Left kidney (tissue), 1 donor: ENCODE measurements at regions not wholly inside any gene's neighbourhood (a gene's known extent, or its start where the extent isn't known, plus 50 kb on each side); places are given as distances from the start of the nearest gene placed in this dataset.

ENCODE experiments used
- DNase-seq: peaks from one replicate; pipeline ENCODE4 v3.0.0-alpha.2; 2013

DNA sequence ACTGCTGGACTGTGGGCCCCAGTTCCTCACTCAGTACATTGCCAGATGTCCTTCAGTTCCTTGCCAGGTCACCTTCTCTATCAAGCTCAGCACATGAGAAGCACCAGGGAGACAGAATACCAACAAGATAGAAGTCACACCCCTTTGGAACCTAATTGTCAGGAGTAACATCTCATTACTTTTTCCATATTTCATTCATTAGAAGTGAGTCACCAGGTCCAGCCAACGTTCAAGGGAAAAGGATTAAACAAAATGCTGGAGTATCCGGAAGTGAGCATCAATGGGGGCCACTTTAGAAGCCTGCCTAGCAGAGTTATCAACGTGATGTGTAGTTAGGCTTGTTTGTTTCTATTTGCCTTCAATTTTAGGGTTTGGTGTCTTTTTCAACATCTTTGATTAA is 569.3 kb downstream of the MIAT start:
- DNase-seq, result no peak

- no peak for DNase-seq
Observed at GRCh38 chr22:27228771-27229170, 571.4 kb downstream of the MIAT start.

- DNase-seq, result no peak
Observed at GRCh38 chr22:27230189-27230588, 571.4 kb downstream of the MN1 start.

GRCh38 chr22:27231266-27231665 is 570.3 kb downstream of the MN1 start:
- no peak for DNase-seq

DNA sequence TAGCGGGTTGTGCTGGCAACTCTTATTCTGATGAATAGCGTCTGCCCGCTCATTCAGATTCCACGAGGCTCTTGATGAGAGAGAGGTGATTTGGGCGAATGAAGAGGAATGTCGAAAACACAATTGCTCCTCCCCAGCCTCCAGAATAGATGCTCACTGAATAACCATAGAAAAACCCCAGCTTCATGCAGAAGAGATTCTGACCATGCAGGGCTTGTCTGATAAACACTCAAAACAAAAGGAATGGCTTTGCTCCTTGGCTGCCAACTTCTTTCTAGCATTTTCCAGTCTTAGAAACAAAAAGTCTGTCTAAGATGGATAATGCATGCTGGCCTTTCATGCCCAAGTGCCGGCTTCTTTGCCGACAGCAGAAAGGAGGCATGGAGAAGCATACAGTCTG is 569.5 kb downstream of the MN1 start:
- DNase-seq, result no peak

- DNase-seq, result no peak
Observed at GRCh38 chr22:27237080-27237741, 564.3 kb downstream of the MN1 start.

GRCh38 chr22:27238935-27239510 is 562.5 kb downstream of the MN1 start:
- DNase-seq, result peak; percentile 62

DNA sequence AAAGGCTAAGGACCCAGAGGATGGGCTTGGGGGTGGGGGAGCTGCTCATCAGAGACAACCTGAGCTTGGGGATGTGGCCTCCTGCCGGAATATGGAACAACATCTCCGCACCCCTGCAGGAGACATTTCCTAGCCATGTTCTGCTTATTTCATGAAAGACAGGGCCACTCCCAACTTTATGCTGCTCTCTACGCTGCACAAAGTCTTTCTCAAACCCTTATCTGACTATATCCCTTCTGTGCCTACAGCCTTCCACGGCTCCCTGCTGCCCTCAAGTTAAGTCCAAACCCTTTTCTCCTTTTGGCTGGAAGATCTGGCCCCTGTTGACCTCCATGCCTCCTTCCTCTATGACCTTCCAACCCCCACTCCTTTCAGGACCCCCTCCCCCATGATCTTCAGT is 562.0 kb downstream of the MN1 start:
- DNase-seq, result no peak

GRCh38 chr22:27240298-27241075 is 561.1 kb downstream of the MN1 start:
- no peak for DNase-seq

GRCh38 chr22:27241430-27242321 is 559.9 kb downstream of the MN1 start:
- DNase-seq, result peak; percentile 50

GRCh38 chr22:27242474-27242873 is 559.1 kb downstream of the MN1 start:
- no peak for DNase-seq

- no peak for DNase-seq
Observed at GRCh38 chr22:27242917-27243589, 558.5 kb downstream of the MN1 start.

DNA sequence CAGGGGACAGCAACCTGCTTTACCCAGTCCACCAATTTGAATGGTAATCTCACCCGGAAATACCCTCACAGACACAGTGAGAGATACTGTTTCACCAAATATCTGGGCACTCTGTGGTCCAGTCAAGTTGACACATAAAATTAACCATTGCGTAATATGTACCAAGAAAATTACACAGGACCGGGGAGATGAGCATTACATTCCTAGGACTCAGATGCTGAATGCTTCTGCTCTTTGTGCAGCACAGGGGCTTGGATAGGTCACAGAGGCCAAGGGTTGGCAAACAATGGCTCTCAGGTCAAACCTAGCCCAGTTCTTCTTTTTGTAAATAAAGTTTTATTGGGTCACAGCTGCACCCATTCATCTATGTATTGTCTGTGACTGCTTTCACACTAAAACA is 557.2 kb downstream of the MN1 start:
- DNase-seq, result no peak

DNA sequence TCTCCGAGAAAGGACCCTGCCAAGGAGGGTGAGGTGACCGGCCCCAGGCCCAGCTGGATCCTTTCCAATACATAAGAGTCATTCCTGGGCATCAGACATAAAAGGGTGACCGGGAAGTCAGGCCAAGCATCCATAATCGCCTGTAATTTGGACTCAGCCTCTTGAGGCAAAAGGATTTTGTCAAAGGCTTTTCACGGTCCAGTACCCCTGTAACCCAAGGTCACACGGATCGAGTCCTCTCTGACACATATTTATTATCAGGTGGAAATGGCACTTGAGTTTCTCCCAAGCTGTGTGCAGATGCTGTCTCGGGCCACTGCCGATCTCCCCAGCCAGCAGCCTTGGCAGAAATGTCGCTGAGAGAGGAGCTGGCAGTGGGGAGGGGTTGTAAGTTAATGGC is 556.5 kb downstream of the MN1 start:
- DNase-seq, result no peak

GRCh38 chr22:27246558-27246957 is 555.0 kb downstream of the MN1 start:
- no peak for DNase-seq

GRCh38 chr22:27247701-27248434 is 553.7 kb downstream of the MN1 start:
- no peak for DNase-seq

GRCh38 chr22:27250418-27250817 is 551.1 kb downstream of the MN1 start:
- DNase-seq, result no peak

- DNase-seq, result no peak
Observed at GRCh38 chr22:27250886-27251285, 550.7 kb downstream of the MN1 start.

GRCh38 chr22:27251563-27251962 is 550.0 kb downstream of the MN1 start:
- DNase-seq, result no peak

GRCh38 chr22:27252282-27253049 is 549.1 kb downstream of the MN1 start:
- no peak for DNase-seq
